Mesenchymal stem cell (in vitro differentiated cells and primary cell): ENCODE measurements at regions not wholly inside any gene's neighbourhood (a gene's known extent, or its start where the extent isn't known, plus 50 kb on each side); places are given as distances from the start of the nearest gene placed in this dataset.

Experiments
- DNase-seq: peaks from one replicate; pipeline ENCODE4 v3.0.0-alpha.2; 2013
- H2AFZ ChIP-seq: one replicate; pipeline ENCODE4 v1.6.1; 2013; ENCODE audit warnings: low read depth, mild to moderate bottlenecking, control low read depth, inconsistent platforms, low read length, moderate library complexity
- H2AK5ac ChIP-seq: 2 replicates; pipeline ENCODE4 v1.6.1; 2013; ENCODE audit warnings: low read length, moderate library complexity, mild to moderate bottlenecking, inconsistent platforms; ENCODE audit not compliant: severe bottlenecking
- H2BK120ac ChIP-seq: one replicate; pipeline ENCODE4 v1.6.1; 2013; ENCODE audit warnings: low read depth, mild to moderate bottlenecking, inconsistent platforms, low read length, moderate library complexity
- H2BK12ac ChIP-seq, 2 experiments: one replicate each; pipeline ENCODE4 v1.6.1; 2013; ENCODE audit warnings: inconsistent platforms in 2 of 2, low read length in 2 of 2, mild to moderate bottlenecking in 2 of 2, moderate library complexity in 2 of 2, control low read depth in 1 of 2
- H2BK15ac ChIP-seq: one replicate; pipeline ENCODE4 v1.6.1; 2013; ENCODE audit warnings: mild to moderate bottlenecking, low read depth, inconsistent platforms; ENCODE audit not compliant: poor library complexity, severe bottlenecking
- H2BK5ac ChIP-seq: 2 replicates; pipeline ENCODE4 v1.6.1; 2013; ENCODE audit warnings: low read depth, mild to moderate bottlenecking, low read length, control low read depth, inconsistent platforms; ENCODE audit not compliant: poor library complexity, severe bottlenecking
- H3K14ac ChIP-seq, 2 experiments: one replicate each; pipeline ENCODE4 v1.6.1; 2013; ENCODE audit warnings: inconsistent platforms in 2 of 2, low read length in 2 of 2, control low read depth in 1 of 2, mild to moderate bottlenecking in 1 of 2, moderate library complexity in 1 of 2
- H3K18ac ChIP-seq, 2 experiments: one replicate each; pipeline ENCODE4 v1.6.1; 2013; ENCODE audit warnings: inconsistent platforms in 2 of 2, low read length in 2 of 2, control low read depth in 1 of 2, low read depth in 1 of 2, mild to moderate bottlenecking in 1 of 2
- H3K23ac ChIP-seq, 2 experiments: one replicate each; pipeline ENCODE4 v1.6.1; 2013; ENCODE audit warnings: inconsistent platforms in 2 of 2, low read length in 2 of 2, mild to moderate bottlenecking in 2 of 2, moderate library complexity in 2 of 2, control low read depth in 1 of 2
- H3K27ac ChIP-seq: 2 replicates; pipeline ENCODE4 v1.5.1; 2013; ENCODE audit warnings: mild to moderate bottlenecking, moderate library complexity, low read length, control low read depth, inconsistent platforms; ENCODE audit not compliant: poor library complexity, severe bottlenecking
- H3K27me3 ChIP-seq, 2 experiments: 2 replicates each; pipeline versions ENCODE4 v1.6.1 to v1.7.0; 2013; ENCODE audit warnings: low read length in 2 of 2, mild to moderate bottlenecking in 2 of 2, moderate library complexity in 2 of 2, control low read depth in 1 of 2, inconsistent platforms in 1 of 2; ENCODE audit not compliant: control insufficient read depth in 1 of 2, insufficient read depth in 1 of 2
- H3K36me3 ChIP-seq, 2 experiments: 2 replicates each; pipeline versions ENCODE4 v1.6.1 to v1.7.0; 2013; ENCODE audit warnings: low read length in 2 of 2, control low read depth in 1 of 2, inconsistent platforms in 1 of 2, low read depth in 1 of 2, mild to moderate bottlenecking in 1 of 2; ENCODE audit not compliant: insufficient read depth in 2 of 2, control insufficient read depth in 1 of 2
- H3K4ac ChIP-seq, 2 experiments: one replicate each; pipeline ENCODE4 v1.6.1; 2013; ENCODE audit warnings: inconsistent platforms in 2 of 2, low read length in 2 of 2, mild to moderate bottlenecking in 2 of 2, moderate library complexity in 2 of 2, control low read depth in 1 of 2, low read depth in 1 of 2
- H3K4me1 ChIP-seq: 2 replicates; pipeline ENCODE4 v1.6.1; 2013; ENCODE audit warnings: low read depth, low read length, control low read depth; ENCODE audit not compliant: control insufficient read depth, insufficient read depth
- H3K4me2 ChIP-seq: 2 replicates; pipeline ENCODE4 v1.6.1; 2013; ENCODE audit warnings: low read length, mild to moderate bottlenecking, inconsistent platforms; ENCODE audit not compliant: poor library complexity, severe bottlenecking
- H3K4me3 ChIP-seq, 2 experiments: 2 replicates each; pipeline versions ENCODE4 v1.5.1 to v1.7.0; 2013; ENCODE audit warnings: low read length in 2 of 2, mild to moderate bottlenecking in 2 of 2, control low read depth in 1 of 2, low read depth in 1 of 2; ENCODE audit not compliant: insufficient read depth in 1 of 2
- H3K79me1 ChIP-seq: replicated peaks from 2 replicates; pipeline ENCODE4 v1.6.1; 2013; ENCODE audit warnings: mild to moderate bottlenecking, control low read depth, low read length, inconsistent platforms; ENCODE audit not compliant: poor library complexity, severe bottlenecking
- H3K9ac ChIP-seq: 2 replicates; pipeline ENCODE4 v1.7.0; 2013; ENCODE audit warnings: mild to moderate bottlenecking, low read length, moderate library complexity
- H3K9me3 ChIP-seq: 2 replicates; pipeline ENCODE4 v1.7.0; 2013; ENCODE audit warnings: mild to moderate bottlenecking, low read length; ENCODE audit not compliant: control insufficient read depth
- H4K8ac ChIP-seq: one replicate; pipeline ENCODE4 v1.6.1; 2013; ENCODE audit warnings: inconsistent platforms, mild to moderate bottlenecking, low read length, moderate library complexity
- H4K91ac ChIP-seq: one replicate; pipeline ENCODE4 v1.6.1; 2013; ENCODE audit warnings: mild to moderate bottlenecking, low read length, inconsistent platforms
- WGBS: methylation state at CpG from one replicate; pipeline ENCODE4 v1.1.7; 2013; ENCODE audit warnings: mixed read lengths; 5-methylcytosine and 5-hydroxymethylcytosine counted together

GRCh38 chr3:111336511-111336910 is 205.5 kb upstream of the CD96 start:
- no peak overlapping the region for H2BK120ac ChIP-seq
- no peak overlapping the region for H4K91ac ChIP-seq
- H3K27me3 ChIP-seq, result no peaks in the 10 kb centered on the region
- H3K9ac ChIP-seq, result peak overlapping the region; percentile 17
- no peak overlapping the region for H2AK5ac ChIP-seq
- no peaks in the 10 kb centered on the region for H3K9me3 ChIP-seq
- H3K14ac ChIP-seq, result no peak overlapping the region
- no peak overlapping the region for H2BK15ac ChIP-seq
- no peak overlapping the region for H2AFZ ChIP-seq
- H2BK12ac ChIP-seq, result no peak overlapping the region
- H3K27ac ChIP-seq, result no peak overlapping the region
- H3K36me3 ChIP-seq, result no peaks in the 10 kb centered on the region
- H3K4me3 ChIP-seq, result no peak overlapping the region
- WGBS, result 56% methylated on average over 2 of the region's 2 CpGs
- no peak overlapping the region for H3K4ac ChIP-seq
- no peak overlapping the region for H3K18ac ChIP-seq
- H3K4me2 ChIP-seq, result no peak overlapping the region
- H3K79me1 ChIP-seq, result no peaks in the 10 kb centered on the region
- no peak overlapping the region for H4K8ac ChIP-seq
- H3K23ac ChIP-seq, result no peak overlapping the region
- H2BK5ac ChIP-seq, result no peak overlapping the region
- H3K4me1 ChIP-seq, result no peaks in the 10 kb centered on the region
- DNase-seq, result no peak

- no peaks in the 10 kb centered on the region for H3K4me1 ChIP-seq
- H2BK15ac ChIP-seq, result no peak overlapping the region
- H4K91ac ChIP-seq, result no peak overlapping the region
- 94% methylated on average over 3 of the region's 4 CpGs for WGBS
- H3K4me3 ChIP-seq, result no peak overlapping the region
- no peak overlapping the region for H3K27ac ChIP-seq
- H2AK5ac ChIP-seq, result no peak overlapping the region
- H3K9me3 ChIP-seq, result no peaks in the 10 kb centered on the region
- no peak overlapping the region for H3K23ac ChIP-seq
- peak; percentile 76 for DNase-seq
- H2BK12ac ChIP-seq, result no peak overlapping the region
- no peak overlapping the region for H2BK5ac ChIP-seq
- H3K14ac ChIP-seq, result no peak overlapping the region
- no peak overlapping the region for H3K4ac ChIP-seq
- no peak overlapping the region for H3K9ac ChIP-seq
- no peaks in the 10 kb centered on the region for H3K79me1 ChIP-seq
- no peaks in the 10 kb centered on the region for H3K27me3 ChIP-seq
- H3K18ac ChIP-seq, result no peak overlapping the region
- H3K36me3 ChIP-seq, result no peaks in the 10 kb centered on the region
- no peak overlapping the region for H3K4me2 ChIP-seq
- H4K8ac ChIP-seq, result no peak overlapping the region
- H2AFZ ChIP-seq, result no peak overlapping the region
- H2BK120ac ChIP-seq, result no peak overlapping the region
These were observed 203.8 kb upstream of the CD96 start for GRCh38 chr3:111338059-111338698.

GRCh38 chr3:111339017-111339416 is 203.0 kb upstream of the CD96 start:
- Histone ChIP-seq H3K23ac (no peak overlapping the region), H3K4me3 (no peak overlapping the region), H3K27ac (no peak overlapping the region), H2BK120ac (no peak overlapping the region), H2AFZ (no peak overlapping the region), H4K91ac (no peak overlapping the region), H3K4ac (no peak overlapping the region), H3K18ac (no peak overlapping the region), H3K4me2 (no peak overlapping the region), H3K79me1 (no peaks in the 10 kb centered on the region), H3K9ac (no peak overlapping the region), H4K8ac (no peak overlapping the region), H3K36me3 (no peaks in the 10 kb centered on the region), H3K27me3 (no peaks in the 10 kb centered on the region), H2BK15ac (no peak overlapping the region), H2AK5ac (no peak overlapping the region), H3K14ac (no peak overlapping the region), H2BK5ac (no peak overlapping the region), H2BK12ac (no peak overlapping the region), H3K9me3 (no peaks in the 10 kb centered on the region), H3K4me1 (no peaks in the 10 kb centered on the region)
- no peak for DNase-seq

GRCh38 chr3:111351334-111351733 is 190.7 kb upstream of the CD96 start:
- no peak overlapping the region for H2BK12ac ChIP-seq
- H3K9ac ChIP-seq, result no peak overlapping the region
- H3K4me1 ChIP-seq, result no peaks in the 10 kb centered on the region
- H3K14ac ChIP-seq, result no peak overlapping the region
- H2AFZ ChIP-seq, result no peak overlapping the region
- DNase-seq, result no peak
- H4K91ac ChIP-seq, result no peak overlapping the region
- no peak overlapping the region for H3K18ac ChIP-seq
- peaks cover 12% of the 10 kb centered on the region for H3K9me3 ChIP-seq
- no peaks in the 10 kb centered on the region for H3K36me3 ChIP-seq
- H2AK5ac ChIP-seq, result no peak overlapping the region
- no peak overlapping the region for H3K23ac ChIP-seq
- H2BK120ac ChIP-seq, result no peak overlapping the region
- no peak overlapping the region for H4K8ac ChIP-seq
- no peaks in the 10 kb centered on the region for H3K79me1 ChIP-seq
- H3K4me3 ChIP-seq, result no peak overlapping the region
- no peaks in the 10 kb centered on the region for H3K27me3 ChIP-seq
- no peak overlapping the region for H3K27ac ChIP-seq
- no peak overlapping the region for H3K4me2 ChIP-seq
- no peak overlapping the region for H2BK5ac ChIP-seq
- 88% methylated on average over 1 of the region's 1 CpG for WGBS
- no peak overlapping the region for H3K4ac ChIP-seq
- no peak overlapping the region for H2BK15ac ChIP-seq
